ENCODE measurements at regions not wholly inside any gene's neighbourhood (a gene's known extent, or its start where the extent isn't known, plus 50 kb on each side); places are given as distances from the start of the nearest gene placed in this dataset.

DNA sequence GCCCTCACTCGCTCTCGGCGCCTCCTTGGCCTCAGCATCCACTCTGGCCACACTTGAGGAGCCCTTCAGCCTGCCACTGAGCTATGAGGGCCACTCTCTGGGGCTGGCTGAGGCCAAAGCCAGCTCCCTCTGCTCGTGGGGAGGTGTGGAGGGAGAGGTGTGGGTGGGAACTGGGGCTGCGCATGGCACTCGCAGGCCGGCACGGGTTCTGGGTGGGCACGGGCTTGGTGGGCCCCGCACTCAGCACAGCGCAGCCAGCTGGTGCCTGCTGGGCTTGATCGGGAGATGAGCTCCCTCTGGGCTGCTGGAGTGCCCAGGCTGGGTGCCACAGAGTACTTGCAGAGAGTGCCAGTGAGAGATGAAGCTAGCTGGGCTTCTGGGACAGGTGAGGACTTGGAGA lies 875.5 kb downstream of the XPNPEP1 start:
- TF ChIP-seq CTCF (IDR thresholded peaks at IDR 0.05 in 8 of 11, conservative IDR thresholded peaks at IDR 0.05 in 3 of 11) = no peak
- TF ChIP-seq POLR2AphosphoS5 (IDR thresholded peaks at IDR 0.05) = no peak

Data from spleen (tissue), 7 donors.